HCT116 (cell line): ENCODE measurements at regions not wholly inside any gene's neighbourhood (a gene's known extent, or its start where the extent isn't known, plus 50 kb on each side); places are given as distances from the start of the nearest gene placed in this dataset.

Experiments
- ATAC-seq: fragments of 200-7000 bp; cut with Tn5 transposase; 2 replicates; pipeline ENCODE4 v1.9.1; 2020; ENCODE audit warnings: mild to moderate bottlenecking, moderate library complexity
- BruUV-seq: library from RNA; stranded (reverse); fragments of 400-500 nt; replicated peaks from 2 replicates; lab custom pipeline; 2021; lab: Mats Ljungman, UMichigan
- CTCF ChIA-PET: fragments of 300-600 bp; sonication (Branson Sonifier 250); formaldehyde crosslinking; loops from one replicate; lab custom pipeline; 2021; ENCODE audit warnings: antibody characterized with exemption; lab: Charles Lee
- POLR2A ChIA-PET: fragments of 300-600, 350-600 bp; sonication (Branson Sonifier 250); formaldehyde crosslinking; loops from one replicate; lab custom pipeline; 2021; ENCODE audit warnings: antibody characterized with exemption; lab: Charles Lee
- RAD21 ChIA-PET, 2 experiments: fragments of 300-600 bp; sonication (Branson Sonifier 250); formaldehyde crosslinking; loops; one replicate each; lab custom pipeline; 2023; ENCODE audit warnings: low total read pairs in 2 of 2; ENCODE audit not compliant: uncharacterized antibody in 2 of 2, unreplicated experiment in 2 of 2, low non-redundant PET in 1 of 2; lab: Charles Lee
- DNase-seq: peaks from one replicate; pipeline ENCODE4 v3.0.0-alpha.2; 2010; ENCODE audit warnings: low read depth, low spot score
- H2AFZ ChIP-seq: fragments of 200-600 bp; shearing (Covaris generic), sonication (generic); 2 replicates; pipeline ENCODE4 v1.6.1; 2017; ENCODE audit warnings: low read depth, mixed run types, mixed read lengths, antibody characterized with exemption, low read length; ENCODE audit not compliant: poor library complexity, severe bottlenecking
- H3K27ac ChIP-seq: 2 replicates; pipeline ENCODE4 v1.5.1; 2012; ENCODE audit warnings: low read depth, low read length
- H3K27me3 ChIP-seq: fragments of 200-600 bp; sonication (generic); 2 replicates; pipeline ENCODE4 v1.6.1; 2016; ENCODE audit warnings: mixed run types, low read length, mixed read lengths; ENCODE audit not compliant: insufficient read depth
- H3K36me3 ChIP-seq, 2 experiments: fragments of 200-500 bp in 1 of 2; fragments of 200-600 bp in 1 of 2; sonication (Bioruptor generic) in 1 of 2; sonication (generic) in 1 of 2; 2 replicates each; pipeline versions ENCODE4 v1.5.1 to v1.6.1; 2014 to 2016; ENCODE audit warnings: low read length in 2 of 2, inconsistent platforms in 1 of 2, mixed read lengths in 1 of 2, mixed run types in 1 of 2; ENCODE audit not compliant: insufficient read depth in 2 of 2, control insufficient read depth in 1 of 2
- H3K4me1 ChIP-seq, 2 experiments: fragments of 200-600 bp in 1 of 2; sonication (generic) in 1 of 2; 2 replicates each; pipeline versions ENCODE4 v1.5.1 to v1.6.1; 2012 to 2017; ENCODE audit warnings: low read length in 2 of 2, inconsistent platforms in 1 of 2, mild to moderate bottlenecking in 1 of 2, mixed read lengths in 1 of 2, mixed run types in 1 of 2, moderate library complexity in 1 of 2; ENCODE audit not compliant: insufficient read depth in 2 of 2, control insufficient read depth in 1 of 2
- H3K4me2 ChIP-seq: fragments of 200-600 bp; sonication (generic); 2 replicates; pipeline ENCODE4 v1.6.1; 2017; ENCODE audit warnings: mixed run types, low read length, mixed read lengths
- H3K4me3 ChIP-seq, 2 experiments: fragments of 200-600 bp in 1 of 2; sonication (generic) in 1 of 2; replicated peaks in 1 of 2; 2 replicates each; pipeline ENCODE4 v1.5.1; 2011 to 2016; ENCODE audit warnings: low read length in 2 of 2, control low read depth in 1 of 2, low read depth in 1 of 2, mild to moderate bottlenecking in 1 of 2, mixed read lengths in 1 of 2, mixed run types in 1 of 2
- H3K79me2 ChIP-seq: fragments of 200-600 bp; sonication (generic); 2 replicates; pipeline ENCODE4 v1.6.1; 2017; ENCODE audit warnings: mild to moderate bottlenecking, mixed run types, low read length, moderate library complexity, mixed read lengths; ENCODE audit not compliant: insufficient read depth
- H3K9ac ChIP-seq: fragments of 200-600 bp; sonication (generic); 2 replicates; pipeline ENCODE4 v1.6.1; 2016; ENCODE audit warnings: low read length, mixed read lengths
- H3K9me2 ChIP-seq: fragments of 200-600 bp; sonication (generic), shearing (Covaris generic); 2 replicates; pipeline ENCODE4 v1.6.1; 2017; ENCODE audit warnings: mixed run types, mild to moderate bottlenecking, moderate library complexity; ENCODE audit not compliant: insufficient read depth
- H3K9me3 ChIP-seq, 2 experiments: fragments of 200-500 bp in 1 of 2; fragments of 200-600 bp in 1 of 2; sonication (Bioruptor generic) in 1 of 2; sonication (generic) in 1 of 2; 2 replicates each; pipeline ENCODE4 v1.6.1; 2014 to 2017; ENCODE audit warnings: low read length in 2 of 2, mixed read lengths in 2 of 2, inconsistent platforms in 1 of 2, low read depth in 1 of 2, mild to moderate bottlenecking in 1 of 2, mixed run types in 1 of 2, moderate library complexity in 1 of 2; ENCODE audit not compliant: control insufficient read depth in 1 of 2, insufficient read depth in 1 of 2
- H4K20me1 ChIP-seq: fragments of 200-600 bp; sonication (generic), shearing (Covaris generic); 2 replicates; pipeline ENCODE4 v1.6.1; 2017; ENCODE audit warnings: mixed run types, mild to moderate bottlenecking, moderate library complexity; ENCODE audit not compliant: insufficient read depth
- CBX3 ChIP-seq: IDR thresholded peaks from 2 replicates; pipeline ENCODE4 v1.6.1; 2012; ENCODE audit warnings: low read depth
- CEBPB ChIP-seq: IDR thresholded peaks from 2 replicates; pipeline ENCODE4 v1.6.1; 2012; ENCODE audit warnings: low read depth
- EGR1 ChIP-seq: IDR thresholded peaks from 2 replicates; pipeline ENCODE4 v1.6.1; 2012; ENCODE audit warnings: low read depth
- ELF1 ChIP-seq: IDR thresholded peaks from 2 replicates; pipeline ENCODE4 v1.6.1; 2012; ENCODE audit warnings: low read depth, borderline replicate concordance
- FOSL1 ChIP-seq: IDR thresholded peaks from 2 replicates; pipeline ENCODE4 v1.6.1; 2012; ENCODE audit warnings: low read depth
- JUND ChIP-seq: IDR thresholded peaks from 2 replicates; pipeline ENCODE4 v1.6.1; 2012
- RAD21 ChIP-seq: IDR thresholded peaks from 2 replicates; pipeline ENCODE4 v1.6.1; 2012; ENCODE audit warnings: low read depth, mild to moderate bottlenecking
- SIN3A ChIP-seq: IDR thresholded peaks from 2 replicates; pipeline ENCODE4 v1.6.1; 2012; ENCODE audit warnings: low read depth
- SP1 ChIP-seq: IDR thresholded peaks from 2 replicates; pipeline ENCODE4 v1.6.1; 2012; ENCODE audit warnings: low read depth
- SRF ChIP-seq: IDR thresholded peaks from 2 replicates; pipeline ENCODE4 v1.6.1; 2012; ENCODE audit warnings: low read depth
- TCF7L2 ChIP-seq: IDR thresholded peaks from 2 replicates; pipeline ENCODE4 v1.7.0; 2011; ENCODE audit warnings: borderline replicate concordance, inconsistent platforms; ENCODE audit not compliant: insufficient read depth, insufficient read length; ENCODE audit errors: extremely low read depth
- YY1 ChIP-seq: IDR thresholded peaks from 2 replicates; pipeline ENCODE4 v1.6.1; 2011; ENCODE audit warnings: low read length, low read depth, moderate library complexity, mild to moderate bottlenecking; ENCODE audit not compliant: insufficient replicate concordance; ENCODE audit errors: extremely low read depth
- ZFX ChIP-seq: fragments of 450-650 bp; IDR thresholded peaks from 2 replicates; pipeline ENCODE4 v1.6.1; 2017
- intact Hi-C: fragments of 100-400 bp; cut with micrococcal nuclease; formaldehyde crosslinking; loops from 2 replicates; pipeline ENCODE4 v1.10.0; 2022
- TF ChIP-seq, protein P1 (sequence below): IDR thresholded peaks from 2 replicates; pipeline ENCODE4 v1.6.1; 2012; ENCODE audit warnings: low read depth
- TF ChIP-seq, protein P2 (sequence below): IDR thresholded peaks from 2 replicates; pipeline ENCODE4 v1.6.1; 2012
- TF ChIP-seq, protein P3 (sequence below): IDR thresholded peaks from 2 replicates; pipeline ENCODE4 v1.6.1; 2011; ENCODE audit warnings: mild to moderate bottlenecking, low read length, moderate library complexity; ENCODE audit not compliant: insufficient replicate concordance; ENCODE audit errors: extremely low read depth

DNA sequence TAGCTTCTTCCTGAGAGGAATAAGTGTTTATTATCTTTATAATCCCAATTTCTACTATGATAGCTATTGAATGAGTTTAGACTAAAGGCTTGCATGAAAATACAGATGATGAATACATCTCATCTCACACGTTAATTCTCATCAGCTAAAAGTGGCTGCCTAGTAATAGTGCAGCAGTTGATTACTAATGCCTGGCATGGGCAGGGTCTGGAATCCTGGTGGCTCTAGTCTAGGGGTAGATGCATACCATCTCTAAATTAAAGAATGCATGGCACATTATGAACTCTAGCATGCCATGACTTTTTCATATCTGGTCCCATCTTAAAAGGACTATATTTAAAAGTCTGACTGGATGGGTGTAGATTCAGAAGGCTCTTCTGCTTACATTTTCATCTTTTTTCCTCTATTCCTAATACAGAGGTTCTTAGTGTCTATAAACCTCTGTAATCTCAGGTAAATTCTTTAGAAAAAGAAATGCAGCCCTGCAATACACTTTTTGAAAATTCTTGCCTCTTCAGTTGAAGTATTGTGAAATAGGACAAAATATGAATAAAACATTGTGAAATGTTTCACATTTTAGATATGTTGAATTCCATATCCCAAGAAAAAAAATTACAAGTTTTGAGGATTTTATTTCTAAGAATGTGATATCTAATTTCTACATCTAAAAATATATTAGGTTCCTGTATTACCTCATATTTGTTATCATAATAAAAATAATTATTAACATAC is 187.6 kb downstream of the C11orf87 start:
- Histone ChIP-seq H3K4me3 (no peak overlapping the region), H3K79me2 (no peaks in the 10 kb centered on the region), H3K27me3 (no peaks in the 10 kb centered on the region), H3K4me1 (no peaks in the 10 kb centered on the region), H2AFZ (no peak overlapping the region), H3K9ac (no peak overlapping the region), H4K20me1 (no peaks in the 10 kb centered on the region), H3K4me2 (no peak overlapping the region), H3K27ac (no peak overlapping the region), H3K9me2 (0 out of 2 replicates have a peak, but pooled peaks cover 4% of the 10 kb centered on the region), H3K9me3 (no peaks in the 10 kb centered on the region), H3K36me3 (no peaks in the 10 kb centered on the region)
- CTCF ChIA-PET, result no interaction called here
- intact Hi-C loops, result no loop called here
- RAD21 ChIA-PET, result no interaction called here
- no peak for ATAC-seq
- DNase-seq, result no peak
- POLR2A ChIA-PET, result no interaction called here
- BruUV-seq, result no TSS peak
- TF ChIP-seq ELF1 (no peak), SP1 (no peak), RAD21 (no peak), ZFX (no peak), SIN3A (no peak), YY1 (no peak), TCF7L2 (no peak), FOSL1 (no peak), CBX3 (no peak), JUND (no peak), CEBPB (no peak)
- TF ChIP-seq, all 23 proteins: peak for 0

DNA sequence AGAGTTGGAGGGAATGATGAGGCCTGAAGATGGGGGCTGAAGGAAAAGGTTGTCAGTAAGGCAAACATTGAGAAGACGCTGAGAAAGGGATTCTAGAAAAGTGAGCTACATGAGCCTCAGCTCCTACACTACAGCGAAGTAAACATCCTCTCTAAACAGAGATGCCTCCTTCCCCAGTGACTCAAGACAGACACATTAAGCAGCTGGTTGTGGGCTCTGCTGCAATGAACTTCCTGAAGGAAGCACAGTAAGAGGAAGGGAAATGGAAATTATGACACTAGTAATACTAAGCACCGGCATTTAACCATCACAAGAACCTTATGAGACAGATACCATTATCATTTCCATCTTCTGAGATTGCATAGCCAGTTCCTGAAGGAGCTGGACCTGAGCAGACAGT is 190.5 kb downstream of the C11orf87 start:
- DNase-seq, result no peak
- ATAC-seq, result no peak
- TF ChIP-seq ELF1 (no peak), EGR1 (no peak), ZFX (no peak), TCF7L2 (no peak), SRF (no peak), RAD21 (no peak)
- TF ChIP-seq, protein P1, sequence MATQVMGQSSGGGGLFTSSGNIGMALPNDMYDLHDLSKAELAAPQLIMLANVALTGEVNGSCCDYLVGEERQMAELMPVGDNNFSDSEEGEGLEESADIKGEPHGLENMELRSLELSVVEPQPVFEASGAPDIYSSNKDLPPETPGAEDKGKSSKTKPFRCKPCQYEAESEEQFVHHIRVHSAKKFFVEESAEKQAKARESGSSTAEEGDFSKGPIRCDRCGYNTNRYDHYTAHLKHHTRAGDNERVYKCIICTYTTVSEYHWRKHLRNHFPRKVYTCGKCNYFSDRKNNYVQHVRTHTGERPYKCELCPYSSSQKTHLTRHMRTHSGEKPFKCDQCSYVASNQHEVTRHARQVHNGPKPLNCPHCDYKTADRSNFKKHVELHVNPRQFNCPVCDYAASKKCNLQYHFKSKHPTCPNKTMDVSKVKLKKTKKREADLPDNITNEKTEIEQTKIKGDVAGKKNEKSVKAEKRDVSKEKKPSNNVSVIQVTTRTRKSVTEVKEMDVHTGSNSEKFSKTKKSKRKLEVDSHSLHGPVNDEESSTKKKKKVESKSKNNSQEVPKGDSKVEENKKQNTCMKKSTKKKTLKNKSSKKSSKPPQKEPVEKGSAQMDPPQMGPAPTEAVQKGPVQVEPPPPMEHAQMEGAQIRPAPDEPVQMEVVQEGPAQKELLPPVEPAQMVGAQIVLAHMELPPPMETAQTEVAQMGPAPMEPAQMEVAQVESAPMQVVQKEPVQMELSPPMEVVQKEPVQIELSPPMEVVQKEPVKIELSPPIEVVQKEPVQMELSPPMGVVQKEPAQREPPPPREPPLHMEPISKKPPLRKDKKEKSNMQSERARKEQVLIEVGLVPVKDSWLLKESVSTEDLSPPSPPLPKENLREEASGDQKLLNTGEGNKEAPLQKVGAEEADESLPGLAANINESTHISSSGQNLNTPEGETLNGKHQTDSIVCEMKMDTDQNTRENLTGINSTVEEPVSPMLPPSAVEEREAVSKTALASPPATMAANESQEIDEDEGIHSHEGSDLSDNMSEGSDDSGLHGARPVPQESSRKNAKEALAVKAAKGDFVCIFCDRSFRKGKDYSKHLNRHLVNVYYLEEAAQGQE, result no peak
- TF ChIP-seq, protein P2, sequence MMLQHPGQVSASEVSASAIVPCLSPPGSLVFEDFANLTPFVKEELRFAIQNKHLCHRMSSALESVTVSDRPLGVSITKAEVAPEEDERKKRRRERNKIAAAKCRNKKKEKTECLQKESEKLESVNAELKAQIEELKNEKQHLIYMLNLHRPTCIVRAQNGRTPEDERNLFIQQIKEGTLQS, result no peak
- TF ChIP-seq, protein P3, sequence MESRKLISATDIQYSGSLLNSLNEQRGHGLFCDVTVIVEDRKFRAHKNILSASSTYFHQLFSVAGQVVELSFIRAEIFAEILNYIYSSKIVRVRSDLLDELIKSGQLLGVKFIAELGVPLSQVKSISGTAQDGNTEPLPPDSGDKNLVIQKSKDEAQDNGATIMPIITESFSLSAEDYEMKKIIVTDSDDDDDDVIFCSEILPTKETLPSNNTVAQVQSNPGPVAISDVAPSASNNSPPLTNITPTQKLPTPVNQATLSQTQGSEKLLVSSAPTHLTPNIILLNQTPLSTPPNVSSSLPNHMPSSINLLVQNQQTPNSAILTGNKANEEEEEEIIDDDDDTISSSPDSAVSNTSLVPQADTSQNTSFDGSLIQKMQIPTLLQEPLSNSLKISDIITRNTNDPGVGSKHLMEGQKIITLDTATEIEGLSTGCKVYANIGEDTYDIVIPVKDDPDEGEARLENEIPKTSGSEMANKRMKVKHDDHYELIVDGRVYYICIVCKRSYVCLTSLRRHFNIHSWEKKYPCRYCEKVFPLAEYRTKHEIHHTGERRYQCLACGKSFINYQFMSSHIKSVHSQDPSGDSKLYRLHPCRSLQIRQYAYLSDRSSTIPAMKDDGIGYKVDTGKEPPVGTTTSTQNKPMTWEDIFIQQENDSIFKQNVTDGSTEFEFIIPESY, result no peak

More for the DNA sequence above, 190.5 kb downstream of the C11orf87 start:
- H3K4me1 ChIP-seq, result no peaks in the 10 kb centered on the region
- ChIA-PET RAD21 (no interaction called here), CTCF (no interaction called here), POLR2A (no interaction called here)
- H3K9ac ChIP-seq, result no peak overlapping the region
- intact Hi-C loops, result no loop called here
- no peak overlapping the region for H3K4me3 ChIP-seq
- no peak overlapping the region for H2AFZ ChIP-seq
- H4K20me1 ChIP-seq, result no peaks in the 10 kb centered on the region
- no peaks in the 10 kb centered on the region for H3K9me3 ChIP-seq
- H3K27ac ChIP-seq, result no peak overlapping the region
- no peaks in the 10 kb centered on the region for H3K79me2 ChIP-seq
- no peaks in the 10 kb centered on the region for H3K36me3 ChIP-seq
- 0 out of 2 replicates have a peak, but pooled peaks cover 4% of the 10 kb centered on the region for H3K9me2 ChIP-seq
- no peak overlapping the region for H3K4me2 ChIP-seq
- H3K27me3 ChIP-seq, result no peaks in the 10 kb centered on the region
- no TSS peak for BruUV-seq
